ENCODE measurements at regions not wholly inside any gene's neighbourhood (a gene's known extent, or its start where the extent isn't known, plus 50 kb on each side); places are given as distances from the start of the nearest gene placed in this dataset.

DNA sequence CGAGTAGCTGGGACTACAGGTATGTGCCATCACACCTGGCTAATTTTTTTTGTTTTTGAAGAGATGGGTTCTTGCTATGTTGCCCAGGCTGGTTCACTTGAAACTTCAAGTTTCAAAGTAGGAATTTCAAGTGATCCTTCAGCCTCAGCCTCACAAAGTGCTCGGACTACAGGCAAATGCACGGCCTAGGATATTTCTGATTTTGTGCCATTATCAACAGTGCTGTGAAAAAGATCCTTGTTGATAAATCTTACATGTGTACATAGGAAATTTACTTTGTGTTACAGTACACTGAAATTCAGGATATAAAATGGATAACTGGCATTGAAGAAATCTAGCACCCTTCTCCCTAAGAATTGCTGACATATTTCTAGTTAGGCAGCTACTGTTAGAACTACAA lies 184.6 kb upstream of the PRDM1 start:
- DNase-seq = no peak

DNA sequence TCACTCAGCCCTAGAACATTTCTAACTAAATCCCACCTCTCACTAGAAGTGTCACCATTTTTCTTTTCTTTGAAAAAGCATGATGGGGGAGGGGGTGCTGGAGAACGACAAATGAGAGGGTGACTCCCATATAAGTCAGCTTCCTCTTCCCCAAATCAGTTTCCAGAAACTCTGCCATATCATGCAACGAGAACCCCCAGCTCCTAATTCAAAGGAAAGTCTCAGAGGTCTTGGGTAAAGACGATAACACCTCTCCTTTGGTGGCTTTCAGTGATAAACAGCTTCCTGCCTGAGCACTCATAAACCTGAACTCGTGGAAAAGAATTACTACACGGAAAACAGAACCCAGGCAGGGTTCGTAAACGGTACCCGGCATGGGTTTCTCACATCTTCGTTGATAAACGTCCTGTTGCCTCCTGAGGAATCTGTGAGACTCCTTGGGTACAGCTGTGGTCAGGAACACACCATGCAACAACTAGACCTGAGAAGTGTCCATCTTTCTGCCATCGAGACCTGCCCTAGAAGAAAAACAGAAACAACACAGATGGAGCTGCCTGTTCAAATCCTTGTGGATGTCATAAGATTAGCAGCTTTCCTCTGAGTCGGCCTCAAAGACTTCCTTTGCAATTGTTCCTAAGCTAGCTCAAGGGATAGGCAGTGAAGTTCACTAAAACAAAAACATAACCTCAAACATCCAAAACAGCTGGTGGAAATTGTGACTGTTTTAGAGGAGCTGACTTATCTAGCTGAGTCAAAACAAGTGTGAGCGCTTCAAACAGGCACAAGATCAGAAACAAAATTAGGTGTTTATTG lies 185.8 kb upstream of the PRDM1 start:
- DNase-seq = no peak

DNA sequence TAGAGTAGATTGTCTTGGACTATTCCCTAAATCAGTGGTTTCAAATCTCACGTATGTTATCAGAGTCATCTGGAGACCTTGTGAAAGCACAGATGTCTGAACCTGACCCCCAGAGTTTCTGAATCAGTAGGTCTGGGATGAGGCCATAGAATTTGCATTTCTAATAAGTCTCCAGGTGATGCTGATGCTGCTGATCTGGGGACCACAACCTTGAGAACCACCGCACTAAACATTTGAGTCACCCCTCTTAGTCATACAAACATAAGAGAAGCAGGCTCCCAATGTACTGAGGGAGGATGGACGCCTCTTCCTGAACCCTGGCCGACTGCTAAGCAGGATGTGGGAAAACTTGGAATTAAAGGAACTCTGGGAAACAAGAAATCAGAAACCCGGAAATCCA lies 187.8 kb upstream of the PRDM1 start:
- DNase-seq = no peak

DNA sequence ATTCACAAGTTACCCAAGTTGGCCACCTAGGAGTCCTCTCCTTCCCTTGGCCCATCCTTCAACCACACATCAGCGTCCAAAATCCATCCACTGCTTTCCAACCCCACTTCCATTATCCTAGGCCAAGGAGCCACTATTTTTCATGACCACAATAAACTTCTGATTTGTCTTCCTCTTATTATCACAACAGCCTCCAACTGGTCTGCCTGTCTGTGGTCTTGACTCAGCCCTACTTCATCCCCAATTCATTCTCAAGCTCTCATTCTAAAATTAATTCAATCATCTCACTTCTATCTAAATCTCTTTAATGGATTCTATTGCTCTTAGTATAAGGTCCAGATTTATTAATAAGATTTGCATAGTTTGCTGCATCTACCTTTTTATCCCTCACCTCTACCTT lies 189.0 kb upstream of the PRDM1 start:
- no peak for DNase-seq

DNA sequence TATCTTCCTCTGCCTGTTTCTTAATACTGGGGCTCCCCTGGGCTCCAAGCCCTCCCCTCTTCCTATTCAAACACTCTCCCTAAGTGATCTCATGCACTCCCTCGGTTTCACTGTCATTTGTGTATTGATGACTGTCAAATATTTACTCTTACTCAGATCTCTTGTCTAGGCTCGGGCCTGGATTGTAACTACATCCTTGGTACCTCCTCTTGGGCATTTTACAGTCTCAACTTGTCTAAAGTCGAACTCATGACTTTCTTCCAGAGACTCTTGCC lies 189.4 kb upstream of the PRDM1 start:
- DNase-seq = no peak

DNA sequence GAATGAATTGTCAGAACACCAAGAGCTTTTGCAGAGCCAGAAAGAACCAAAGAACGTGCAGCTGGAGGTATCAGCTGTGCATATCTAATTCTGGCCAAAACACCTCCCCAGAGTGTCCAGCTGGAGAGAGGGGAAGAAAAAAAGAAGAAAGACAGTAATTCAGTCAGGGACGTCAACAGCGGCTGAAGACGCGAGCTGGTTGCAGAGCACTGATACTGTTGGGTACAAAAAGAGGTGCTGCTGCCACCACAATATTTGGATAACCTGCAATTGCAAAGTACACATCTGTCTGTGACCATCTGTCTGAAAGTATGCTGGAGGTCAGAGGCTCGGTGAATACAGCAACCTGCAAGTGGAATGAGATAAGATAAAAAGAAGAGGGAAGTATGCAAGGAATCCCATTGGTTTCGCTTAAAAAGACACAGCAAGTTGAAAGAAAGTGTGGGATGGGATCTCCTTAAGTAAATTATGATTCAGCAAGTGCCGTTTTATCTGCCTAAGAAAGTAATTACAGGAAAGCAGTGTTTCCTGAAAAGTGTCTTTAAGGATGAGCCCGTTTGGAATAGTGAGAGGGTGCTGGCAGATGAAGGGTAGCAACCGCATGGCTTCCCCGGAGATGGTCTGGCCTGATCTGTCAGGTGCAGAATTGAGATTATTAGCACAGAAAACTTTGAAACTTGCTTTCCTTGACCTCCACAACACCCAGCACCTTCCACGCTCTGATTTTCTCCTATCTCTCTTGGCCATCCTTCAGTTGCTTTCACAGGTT lies 189.9 kb upstream of the PRDM1 start:
- no peak for DNase-seq

DNA sequence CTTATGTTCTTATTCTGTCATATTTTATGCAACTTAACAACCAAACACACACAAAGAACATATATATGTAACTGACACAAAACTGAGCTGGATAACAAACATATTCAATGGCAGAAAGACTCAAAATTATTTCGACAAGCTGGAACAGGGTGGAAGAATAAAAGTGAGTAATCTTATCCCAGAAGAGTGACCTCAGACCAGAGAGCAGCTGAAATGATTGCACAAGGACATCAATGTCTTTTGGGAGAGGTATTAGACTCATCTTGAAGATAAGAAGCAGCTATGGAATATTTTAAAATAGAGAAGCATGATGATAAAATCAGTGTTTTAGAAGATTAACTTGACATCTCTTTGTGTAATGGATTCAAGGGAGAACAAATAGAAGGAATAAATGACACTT lies 191.6 kb upstream of the PRDM1 start:
- no peak for DNase-seq

DNA sequence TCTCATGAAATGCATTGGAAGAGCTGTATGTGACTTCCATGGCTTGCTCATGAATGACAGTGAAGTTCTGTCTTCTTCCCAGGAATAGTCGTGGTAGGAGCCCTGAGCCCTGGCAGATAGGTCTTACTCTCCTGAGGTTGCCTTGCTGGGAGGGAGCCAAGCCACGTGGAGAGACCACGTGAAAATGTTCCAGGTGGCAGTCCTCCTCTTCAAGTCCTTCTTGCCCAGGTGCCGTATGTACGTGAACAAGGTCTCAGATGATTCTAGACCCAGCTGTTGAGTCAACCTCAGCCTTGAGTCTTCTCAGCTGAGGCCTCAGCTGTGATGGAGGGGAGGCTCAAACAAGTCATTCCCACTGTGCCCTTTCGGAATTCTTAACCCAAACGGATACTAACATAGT lies 192.4 kb upstream of the PRDM1 start:
- no peak for DNase-seq

DNA sequence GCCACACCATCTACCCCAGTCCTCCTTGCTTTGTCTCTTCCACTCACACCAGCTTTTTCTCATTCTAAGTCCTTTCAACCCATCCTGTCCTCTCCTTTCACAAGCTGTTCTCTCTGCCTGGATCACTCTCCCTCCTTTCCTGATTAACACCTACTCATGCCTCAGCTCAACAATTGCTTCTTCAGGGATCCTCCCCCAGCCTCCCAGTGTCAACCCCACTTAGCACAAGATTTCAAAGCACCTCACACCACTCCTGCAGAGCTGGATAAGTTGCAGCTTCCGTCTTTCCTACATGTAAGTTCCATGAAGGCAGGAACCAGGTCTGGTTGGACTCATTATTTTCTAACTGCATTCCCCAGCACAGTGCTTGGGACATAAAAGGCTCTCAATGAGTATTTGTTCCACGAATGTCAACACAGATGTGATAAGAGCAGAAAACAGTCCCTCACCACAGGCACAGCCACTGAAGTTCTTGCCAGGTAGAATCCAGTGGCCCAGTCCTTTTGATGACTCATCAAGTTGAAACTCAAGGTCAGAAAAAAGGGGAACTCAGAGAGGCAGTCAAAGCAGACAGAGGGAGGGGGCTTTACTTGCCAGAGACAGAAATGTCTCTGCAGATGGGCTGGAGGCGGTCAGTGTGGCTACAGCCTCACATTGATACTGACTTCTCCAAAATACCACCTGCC lies 193.4 kb upstream of the PRDM1 start:
- no peak for DNase-seq

DNA sequence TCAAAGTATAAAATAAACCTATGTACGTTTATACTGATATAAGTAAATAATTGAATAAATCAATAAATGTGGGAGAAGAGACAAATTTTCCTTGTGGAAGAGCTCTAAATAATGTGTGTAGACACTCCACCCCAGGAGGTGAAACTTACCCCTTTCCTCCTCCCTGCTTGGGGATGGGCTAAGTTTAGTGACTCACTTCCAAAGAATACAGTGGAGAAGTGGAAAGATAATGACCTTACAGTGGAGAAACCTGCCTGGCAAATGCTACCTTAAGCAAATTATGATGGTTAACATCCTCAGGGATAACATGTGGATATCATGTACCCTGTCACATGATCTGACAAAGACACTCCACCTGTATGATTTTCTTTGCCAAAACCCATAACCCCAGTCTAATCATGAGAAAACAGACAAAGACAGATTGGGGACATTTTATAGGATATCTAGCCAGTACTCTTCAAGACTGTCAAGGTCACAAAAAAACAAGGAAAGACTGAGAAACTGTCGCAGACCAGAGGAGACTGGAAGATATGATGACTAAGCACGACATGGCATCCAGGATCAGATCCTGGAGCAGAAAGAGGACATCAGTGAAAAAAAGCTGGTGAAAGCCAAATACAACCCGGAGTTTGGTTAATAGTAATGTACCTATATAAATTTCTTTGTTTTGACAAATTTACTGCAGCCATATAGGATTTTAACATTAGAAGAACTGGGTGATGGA lies 195.5 kb upstream of the PRDM1 start:
- no peak for DNase-seq

DNA sequence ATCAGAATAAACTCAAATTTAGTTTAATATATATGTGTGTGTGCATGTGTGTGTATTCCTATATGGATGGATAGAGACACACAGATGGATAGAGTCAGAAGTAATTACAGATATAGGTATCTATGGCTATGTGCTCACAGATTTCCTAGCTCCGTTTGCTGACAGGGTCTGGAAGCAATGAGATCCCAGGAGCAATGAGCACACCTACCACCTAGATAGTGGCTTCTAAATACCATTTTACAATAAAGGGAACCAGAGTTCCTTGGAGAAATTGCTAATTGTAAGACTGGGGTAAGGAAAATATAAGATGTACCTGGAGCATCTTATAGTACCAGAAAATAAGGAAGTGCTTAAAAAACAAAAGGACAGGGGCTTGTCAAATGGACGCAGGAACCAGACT lies 196.2 kb upstream of the PRDM1 start:
- DNase-seq = no peak

DNA sequence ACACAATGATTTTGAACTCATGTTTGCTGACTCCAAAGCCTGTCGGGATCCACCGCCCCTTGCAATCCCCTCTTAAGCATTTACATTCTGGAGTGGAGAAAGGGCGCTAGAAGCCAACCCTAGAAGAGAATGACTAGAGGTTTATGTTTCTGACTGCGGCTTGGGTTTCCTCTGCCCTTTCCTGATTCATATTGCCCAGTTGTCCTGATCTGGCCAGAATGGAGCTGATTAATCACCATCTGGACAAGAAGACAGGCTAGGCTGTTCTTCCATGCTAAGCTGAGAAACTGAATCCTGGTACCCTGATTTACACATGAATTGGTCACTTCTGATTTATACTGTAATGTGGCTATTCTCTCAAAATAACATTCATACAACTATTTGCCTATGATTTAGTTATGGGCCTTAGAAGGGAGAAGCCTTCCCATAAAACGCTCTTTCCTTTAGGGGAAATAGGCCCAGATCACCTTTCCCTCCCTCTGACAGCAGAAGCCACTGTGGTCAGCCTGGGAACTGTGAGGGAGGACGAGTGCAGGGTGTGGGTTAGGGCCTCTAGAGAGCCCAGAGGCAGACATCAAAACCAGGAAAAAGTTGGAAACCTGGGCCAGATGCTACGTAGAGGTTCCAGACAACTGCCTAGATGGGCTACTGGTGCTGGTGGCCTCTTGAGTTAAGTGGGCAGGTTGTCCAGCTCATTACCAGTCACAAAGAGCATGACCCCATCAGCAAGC lies 199.2 kb upstream of the PRDM1 start:
- DNase-seq = no peak

DNA sequence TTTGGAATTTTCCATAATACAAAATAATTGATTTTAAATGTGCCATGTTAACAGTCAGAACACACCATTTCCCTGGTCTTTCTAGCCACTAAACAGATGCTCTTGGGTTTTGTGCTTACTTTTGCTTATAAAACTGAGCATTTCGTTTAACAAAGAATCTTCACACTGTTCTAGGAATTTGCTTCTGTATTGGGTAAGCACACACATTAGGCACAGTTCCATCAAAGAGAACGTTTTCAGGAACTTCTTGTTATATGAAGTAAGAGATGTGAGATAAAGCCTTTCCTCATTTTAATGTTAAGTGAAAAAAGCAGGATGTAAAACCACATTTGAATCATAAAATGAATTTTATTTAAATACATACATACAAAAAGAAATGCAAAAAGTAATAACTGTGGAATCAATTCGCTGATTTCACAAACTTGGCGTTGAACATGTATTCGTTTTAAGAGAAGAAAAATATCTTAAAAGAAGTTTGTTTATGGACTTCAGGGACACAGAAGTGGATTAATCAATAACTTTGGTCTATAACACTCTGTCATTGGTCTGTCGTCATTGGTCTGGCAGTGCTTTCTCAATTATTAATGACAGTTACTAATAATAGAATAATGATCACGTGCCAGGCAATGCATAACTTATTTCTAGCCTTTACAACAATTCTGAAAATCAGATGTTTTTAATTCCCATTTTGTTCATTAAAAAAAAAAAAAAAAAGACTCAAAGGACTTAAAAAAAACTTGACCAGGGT lies 199.9 kb upstream of the PRDM1 start:
- no peak for DNase-seq

DNA sequence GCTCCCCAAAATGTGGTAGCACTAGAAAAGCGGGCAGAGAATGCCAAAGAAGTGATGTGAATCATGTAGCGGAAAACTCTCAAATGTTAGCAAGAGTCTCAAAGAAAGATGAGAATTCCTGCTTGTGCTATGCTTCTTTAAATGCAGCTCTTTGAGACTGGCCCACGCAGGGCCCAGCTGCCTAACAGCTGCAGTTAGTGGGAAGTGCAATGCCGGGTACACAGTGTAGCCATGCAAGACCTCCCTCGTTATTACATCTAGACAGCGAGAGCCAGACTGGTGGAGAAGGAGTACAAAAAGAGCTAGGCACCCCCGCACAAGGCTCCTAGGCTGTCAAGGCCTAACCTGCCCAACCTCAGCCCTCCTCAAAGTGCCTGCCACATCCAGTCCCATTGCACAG lies 201.7 kb upstream of the PRDM1 start:
- DNase-seq = no peak

DNA sequence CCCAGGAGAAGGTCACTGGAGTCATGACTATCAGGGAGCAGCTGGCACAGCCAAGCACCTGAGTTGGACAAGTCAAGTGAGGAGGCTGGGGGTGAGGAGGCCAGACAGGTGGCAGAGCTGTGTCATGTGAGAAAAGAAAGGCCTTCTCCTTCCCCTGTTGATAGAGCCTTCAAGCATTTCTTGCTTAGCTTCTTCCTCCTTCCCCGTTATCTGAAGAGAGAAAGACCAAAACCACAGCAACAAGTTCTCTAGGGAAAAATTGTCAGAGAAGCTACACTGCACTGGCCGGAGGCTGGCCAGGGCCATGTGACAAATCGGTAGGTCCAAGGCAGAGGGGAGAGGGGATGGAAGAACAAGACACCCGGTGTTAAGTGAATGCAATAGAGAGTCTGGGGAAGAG lies 202.1 kb upstream of the PRDM1 start:
- DNase-seq = no peak

DNA sequence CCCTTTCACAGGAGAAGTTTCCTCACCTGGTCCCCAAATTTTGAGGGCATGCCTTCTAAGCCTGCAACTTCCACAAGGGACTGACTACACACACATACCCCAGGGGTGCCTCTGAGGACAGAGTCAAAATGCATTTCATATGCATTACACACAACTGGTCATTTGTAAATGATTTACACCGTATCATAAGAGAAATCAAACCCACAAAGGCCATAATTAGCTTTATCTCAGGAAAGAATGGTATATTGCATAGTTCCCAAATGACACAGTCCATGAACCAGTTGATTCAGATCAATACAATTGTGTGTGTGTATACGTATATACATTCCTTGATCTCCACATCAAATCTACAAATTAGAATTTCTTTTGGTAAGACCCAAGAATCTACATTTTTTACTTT lies 203.3 kb upstream of the PRDM1 start:
- DNase-seq = no peak

DNA sequence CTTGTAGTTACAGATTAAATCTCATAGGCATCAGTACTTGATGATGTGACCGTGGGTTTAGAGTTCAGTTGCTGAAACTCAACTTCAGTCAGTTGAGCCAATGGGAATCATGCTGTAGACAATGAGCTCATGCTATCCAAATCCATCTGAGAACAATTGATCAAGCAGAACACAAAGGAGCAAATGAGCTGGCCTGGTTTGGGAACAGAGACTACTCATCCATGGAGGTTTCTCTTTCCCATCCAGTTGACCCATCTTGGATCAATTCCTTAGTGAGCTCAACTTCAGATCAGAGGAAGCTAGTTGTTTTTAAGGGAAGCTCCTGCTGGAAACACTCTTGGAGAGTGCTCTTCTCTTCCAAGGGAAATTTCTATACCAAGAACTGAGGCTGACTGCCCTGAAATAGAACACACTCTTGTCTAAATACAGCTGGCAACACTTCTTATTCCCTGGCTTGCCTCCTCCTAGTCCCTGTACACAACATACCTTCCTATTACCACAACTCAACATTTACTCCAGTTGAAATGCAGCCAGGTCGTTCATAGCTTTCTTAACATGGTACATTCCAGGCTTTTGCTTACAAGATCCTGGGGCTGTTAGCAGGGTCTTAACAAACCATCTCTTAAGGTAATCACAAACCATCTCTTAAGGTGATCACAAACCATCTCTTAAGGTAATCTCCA lies 203.9 kb upstream of the PRDM1 start:
- DNase-seq = no peak

DNA sequence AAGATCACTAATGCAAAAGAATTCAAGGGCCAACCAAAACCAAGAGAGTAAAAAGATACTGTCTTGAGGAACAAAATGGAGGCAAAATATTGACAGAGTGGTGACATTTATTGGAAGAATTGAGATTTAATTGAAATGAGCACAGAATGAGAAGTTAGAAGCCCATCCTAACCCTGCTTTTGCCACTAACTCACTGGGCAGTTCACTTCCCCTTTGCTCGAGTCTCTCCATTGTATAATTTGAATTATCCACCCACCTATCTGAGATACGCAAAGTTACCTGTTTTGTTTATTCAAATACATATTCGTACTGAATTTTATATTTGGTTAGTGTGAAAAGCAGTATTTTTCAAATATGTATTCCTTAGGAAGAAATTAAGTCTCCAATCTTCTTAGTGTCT lies 204.5 kb upstream of the PRDM1 start:
- no peak for DNase-seq

DNA sequence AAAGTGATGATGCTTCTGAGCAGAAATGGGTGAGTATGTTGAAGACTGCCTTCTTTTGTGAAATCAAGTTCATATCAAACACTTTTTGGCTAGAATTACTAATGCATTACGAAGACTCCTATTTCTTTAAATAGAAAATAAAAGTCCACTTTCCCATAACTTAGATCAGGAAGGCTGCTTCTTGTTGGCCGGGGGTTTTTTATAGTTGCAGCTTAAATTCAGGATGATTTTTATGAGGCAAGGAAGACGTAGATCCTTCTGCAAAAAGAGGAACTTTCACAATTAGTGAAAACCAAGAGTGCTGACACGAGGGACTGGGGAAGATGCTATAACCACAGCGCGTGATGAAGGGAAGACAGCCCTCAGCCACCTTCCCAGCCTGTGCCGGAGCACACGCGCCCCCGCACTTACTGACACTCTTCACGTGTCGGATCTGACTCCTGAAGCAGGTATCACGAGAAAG lies 206.1 kb upstream of the PRDM1 start:
- DNase-seq = no peak

DNA sequence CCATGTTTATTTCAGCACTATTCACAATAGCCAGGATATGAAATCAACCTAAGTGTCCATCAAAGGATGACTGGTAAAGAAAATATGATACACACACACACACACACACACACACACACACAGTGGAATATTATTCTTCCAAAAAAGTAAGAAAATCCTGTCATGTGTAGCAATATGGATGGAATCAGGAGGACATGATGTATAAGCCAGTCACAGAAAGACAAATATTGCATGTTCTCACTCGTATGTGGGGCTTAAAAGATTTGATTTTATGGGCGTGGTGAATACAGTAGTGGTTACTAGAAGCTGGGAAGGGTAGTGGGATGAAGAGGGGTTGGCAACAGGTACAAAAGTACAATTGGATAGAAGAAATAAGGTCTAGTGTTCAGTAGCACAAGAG lies 207.0 kb upstream of the PRDM1 start:
- no peak for DNase-seq

DNA sequence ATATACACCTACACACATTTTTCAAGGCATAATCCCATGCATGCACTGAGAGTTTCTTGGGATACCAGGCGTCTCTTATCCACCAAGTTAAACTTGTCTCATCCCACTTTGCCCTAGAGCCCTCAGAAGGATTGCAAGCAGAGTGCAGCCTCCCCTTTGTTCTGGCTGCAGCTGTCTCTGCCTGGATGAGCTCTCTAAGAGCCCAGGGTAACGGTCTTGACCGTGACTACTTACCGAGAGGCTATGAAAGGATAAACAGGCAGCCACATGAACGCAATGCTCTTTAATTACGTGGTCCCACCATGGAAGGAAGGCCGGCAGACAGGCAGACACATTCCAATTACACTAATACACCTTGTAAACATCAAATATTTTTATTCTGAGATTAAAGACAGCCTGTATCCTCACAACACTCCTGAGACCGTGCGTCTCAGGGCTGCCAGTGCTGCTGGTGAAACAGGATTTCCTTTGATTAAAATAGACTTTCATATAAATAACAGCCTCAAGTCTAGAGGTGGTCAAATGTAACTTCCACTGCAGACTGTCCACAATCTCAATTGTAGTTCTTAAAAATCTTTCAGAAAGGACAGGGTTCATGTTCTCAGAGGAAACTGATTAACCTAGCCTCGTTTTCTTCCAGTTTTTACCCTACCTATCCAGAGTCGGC lies 210.0 kb upstream of the PRDM1 start:
- DNase-seq = no peak

Measured in DMS 273 treated with DMSO at 0.1 percent for 48 hours (cell line).